ENCODE measurements at regions not wholly inside any gene's neighbourhood (a gene's known extent, or its start where the extent isn't known, plus 50 kb on each side); places are given as distances from the start of the nearest gene placed in this dataset.

DNA sequence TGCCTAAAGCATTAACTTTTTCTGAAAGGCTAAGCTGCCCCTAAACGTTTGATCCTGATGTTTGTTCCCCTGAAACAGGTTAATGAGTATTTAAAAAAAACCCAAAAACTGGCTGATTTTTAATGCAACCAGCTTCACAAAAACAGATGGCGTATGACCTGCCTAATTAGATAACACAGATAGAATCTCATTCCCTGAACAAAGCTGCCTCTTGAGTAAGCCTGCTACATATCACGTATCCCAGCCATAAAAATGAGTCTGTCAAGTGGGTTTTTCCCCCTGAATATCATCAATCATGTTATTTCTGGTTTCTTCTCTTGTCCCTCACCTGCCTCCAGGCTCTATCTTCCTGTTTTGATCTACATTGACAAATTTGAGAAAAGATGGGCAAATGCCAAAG lies 154.2 kb upstream of the FAM9B start:
- no peaks in the 10 kb centered on the region for H3K9me2 ChIP-seq (replicated peaks; ENCODE audit: low read length)
- H3K36me3 ChIP-seq (ENCODE audit: low read depth, low read length), result no peaks in the 10 kb centered on the region
- H3K27ac ChIP-seq (ENCODE audit: low read length), result no peak overlapping the region
- no peak for ATAC-seq
- intact Hi-C loops (cut with micrococcal nuclease), result no loop called here
- H3K4me2 ChIP-seq (ENCODE audit: low read length), result no peak overlapping the region
- H3K9ac ChIP-seq (ENCODE audit: low read length), result no peak overlapping the region
- no peaks in the 10 kb centered on the region for H3K79me2 ChIP-seq (ENCODE audit: low read length)
- H3F3A ChIP-seq (ENCODE audit: low read length, unreplicated experiment), result no peaks in the 10 kb centered on the region
- no peak for TF ChIP-seq EZH2 (IDR thresholded peaks at IDR 0.05; ENCODE audit: low read length, unreplicated experiment)
- TF ChIP-seq EZH2phosphoT487 (IDR thresholded peaks at IDR 0.05; ENCODE audit: borderline replicate concordance, low read length), result no peak
- TF ChIP-seq, protein P1, sequence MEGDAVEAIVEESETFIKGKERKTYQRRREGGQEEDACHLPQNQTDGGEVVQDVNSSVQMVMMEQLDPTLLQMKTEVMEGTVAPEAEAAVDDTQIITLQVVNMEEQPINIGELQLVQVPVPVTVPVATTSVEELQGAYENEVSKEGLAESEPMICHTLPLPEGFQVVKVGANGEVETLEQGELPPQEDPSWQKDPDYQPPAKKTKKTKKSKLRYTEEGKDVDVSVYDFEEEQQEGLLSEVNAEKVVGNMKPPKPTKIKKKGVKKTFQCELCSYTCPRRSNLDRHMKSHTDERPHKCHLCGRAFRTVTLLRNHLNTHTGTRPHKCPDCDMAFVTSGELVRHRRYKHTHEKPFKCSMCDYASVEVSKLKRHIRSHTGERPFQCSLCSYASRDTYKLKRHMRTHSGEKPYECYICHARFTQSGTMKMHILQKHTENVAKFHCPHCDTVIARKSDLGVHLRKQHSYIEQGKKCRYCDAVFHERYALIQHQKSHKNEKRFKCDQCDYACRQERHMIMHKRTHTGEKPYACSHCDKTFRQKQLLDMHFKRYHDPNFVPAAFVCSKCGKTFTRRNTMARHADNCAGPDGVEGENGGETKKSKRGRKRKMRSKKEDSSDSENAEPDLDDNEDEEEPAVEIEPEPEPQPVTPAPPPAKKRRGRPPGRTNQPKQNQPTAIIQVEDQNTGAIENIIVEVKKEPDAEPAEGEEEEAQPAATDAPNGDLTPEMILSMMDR (conservative IDR thresholded peaks at IDR 0.05; ENCODE audit: low read depth, low read length), result no peak
- no peak overlapping the region for H2AFZ ChIP-seq (ENCODE audit: low read length)
- no peaks in the 10 kb centered on the region for H3K9me3 ChIP-seq (ENCODE audit: low read length)
- no peaks in the 10 kb centered on the region for H3K27me3 ChIP-seq (ENCODE audit: low read length)
- no peak overlapping the region for H3K4me3 ChIP-seq (ENCODE audit: low read length)
- DNase-seq, result no peak
- no TSS peak for BruUV-seq (replicated peaks)
- no peaks in the 10 kb centered on the region for H4K20me1 ChIP-seq (ENCODE audit: low read length)
- ChIA-PET POLR2A (ENCODE audit: unreplicated experiment) (no interaction called here), CTCF (no interaction called here)
- H3K4me1 ChIP-seq (ENCODE audit: insufficient read depth, low read length), result peaks cover 13% of the 10 kb centered on the region

DNA sequence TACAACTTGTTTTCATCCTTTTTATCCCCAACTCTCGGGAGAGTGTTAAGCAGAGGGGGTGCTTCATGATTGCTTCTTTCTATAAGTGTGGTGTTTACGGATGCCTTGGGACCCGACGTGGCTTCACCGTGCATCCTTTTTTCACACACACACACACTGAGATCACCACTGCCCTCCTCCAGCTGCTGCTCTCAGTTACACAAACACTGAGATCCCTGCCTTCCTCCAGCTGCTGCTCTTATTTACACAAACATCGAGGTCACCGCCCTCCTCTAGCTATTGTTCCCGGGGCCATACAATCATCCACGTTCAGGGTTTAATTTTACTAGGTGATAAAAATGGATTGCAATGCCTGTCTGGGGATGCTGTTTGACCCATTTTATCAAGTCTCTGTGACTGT lies 155.4 kb upstream of the FAM9B start:
- no peaks in the 10 kb centered on the region for H3K27me3 ChIP-seq (ENCODE audit: low read length)
- no peak overlapping the region for H3K9ac ChIP-seq (ENCODE audit: low read length)
- H3K4me1 ChIP-seq (ENCODE audit: insufficient read depth, low read length), result peaks cover 2% of the 10 kb centered on the region; the same call in 1 of the 2 replicates
- BruUV-seq (replicated peaks), result no TSS peak
- POLR2A ChIA-PET (ENCODE audit: unreplicated experiment), result no interaction called here
- DNase-seq (no peak), ATAC-seq (no peak; the same call in 1 of the 2 replicates)
- no peaks in the 10 kb centered on the region for H3K9me3 ChIP-seq (ENCODE audit: low read length)
- H3K9me2 ChIP-seq (replicated peaks; ENCODE audit: low read length), result no peaks in the 10 kb centered on the region
- H3K79me2 ChIP-seq (ENCODE audit: low read length), result no peaks in the 10 kb centered on the region
- CTCF ChIA-PET, result no interaction called here
- no peak for TF ChIP-seq EZH2phosphoT487 (IDR thresholded peaks at IDR 0.05; ENCODE audit: borderline replicate concordance, low read length)
- TF ChIP-seq, protein P1 (conservative IDR thresholded peaks at IDR 0.05; ENCODE audit: low read depth, low read length), result no peak
- no peak for TF ChIP-seq EZH2 (IDR thresholded peaks at IDR 0.05; ENCODE audit: low read length, unreplicated experiment)
- H3F3A ChIP-seq (ENCODE audit: low read length, unreplicated experiment), result no peaks in the 10 kb centered on the region
- no peaks in the 10 kb centered on the region for H3K36me3 ChIP-seq (ENCODE audit: low read depth, low read length)
- H3K4me2 ChIP-seq (ENCODE audit: low read length), result no peak overlapping the region
- H4K20me1 ChIP-seq (ENCODE audit: low read length), result no peaks in the 10 kb centered on the region
- H3K27ac ChIP-seq (ENCODE audit: low read length), result no peak overlapping the region
- H3K4me3 ChIP-seq (ENCODE audit: low read length), result no peak overlapping the region
- intact Hi-C loops (cut with micrococcal nuclease), result no loop called here
- H2AFZ ChIP-seq (ENCODE audit: low read length), result no peak overlapping the region

DNA sequence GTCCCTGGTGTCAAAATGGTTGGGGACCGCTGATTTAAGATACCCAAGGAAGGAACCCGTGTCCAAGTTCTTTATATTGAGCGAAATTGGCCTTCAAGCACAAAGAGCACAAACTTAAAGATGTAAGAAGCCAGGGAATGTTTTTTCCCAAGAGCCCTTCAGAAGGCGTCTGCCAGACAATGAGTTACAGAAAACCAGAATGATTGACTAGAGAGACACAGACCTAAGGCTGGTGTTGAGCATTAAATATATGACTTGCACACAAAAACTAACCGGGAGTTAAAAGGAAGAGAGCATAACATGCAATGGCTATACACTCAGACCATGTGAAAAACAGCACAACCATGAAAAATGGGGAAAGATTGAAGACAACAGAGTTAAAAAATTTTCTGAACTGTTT lies 157.5 kb upstream of the FAM9B start:
- Histone ChIP-seq H3F3A (ENCODE audit: low read length, unreplicated experiment) (no peaks in the 10 kb centered on the region), H3K27ac (ENCODE audit: low read length) (no peak overlapping the region), H3K79me2 (ENCODE audit: low read length) (no peaks in the 10 kb centered on the region), H4K20me1 (ENCODE audit: low read length) (no peaks in the 10 kb centered on the region), H3K27me3 (ENCODE audit: low read length) (no peaks in the 10 kb centered on the region), H3K36me3 (ENCODE audit: low read depth, low read length) (no peaks in the 10 kb centered on the region), H3K9me2 (replicated peaks; ENCODE audit: low read length) (no peaks in the 10 kb centered on the region), H2AFZ (ENCODE audit: low read length) (no peak overlapping the region), H3K4me2 (ENCODE audit: low read length) (no peak overlapping the region), H3K4me1 (ENCODE audit: insufficient read depth, low read length) (no peaks in the 10 kb centered on the region), H3K4me3 (ENCODE audit: low read length) (no peak overlapping the region), H3K9me3 (ENCODE audit: low read length) (no peaks in the 10 kb centered on the region), H3K9ac (ENCODE audit: low read length) (no peak overlapping the region)
- no peak for DNase-seq
- TF ChIP-seq EZH2phosphoT487 (IDR thresholded peaks at IDR 0.05; ENCODE audit: borderline replicate concordance, low read length), result no peak
- TF ChIP-seq, protein P1 (conservative IDR thresholded peaks at IDR 0.05; ENCODE audit: low read depth, low read length), result no peak
- intact Hi-C loops (cut with micrococcal nuclease), result no loop called here
- ChIA-PET POLR2A (ENCODE audit: unreplicated experiment) (no interaction called here), CTCF (no interaction called here)
- no TSS peak for BruUV-seq (replicated peaks)
- no peak for ATAC-seq

All from PC-3 (cell line).